Loucy (cell line): ENCODE measurements at regions not wholly inside any gene's neighbourhood (a gene's known extent, or its start where the extent isn't known, plus 50 kb on each side); places are given as distances from the start of the nearest gene placed in this dataset.
"Not testable (repeated sequence)": the region's sequence is repeated elsewhere in the genome, so short reads cannot be mapped to it uniquely, and the experiment has no call there.

Experiments
- H2AFZ ChIP-seq: fragments of 200-600 bp; sonication (generic); 2 replicates; pipeline ENCODE4 v1.6.0; 2016; ENCODE audit warnings: antibody characterized with exemption, mild to moderate bottlenecking, low read length, moderate library complexity
- H3F3A ChIP-seq: fragments of 200-600 bp; 2 replicates; pipeline ENCODE4 v1.6.0; 2016; ENCODE audit warnings: antibody characterized with exemption, low read depth, mild to moderate bottlenecking
- H3K27me3 ChIP-seq: fragments of 200-600 bp; sonication (generic); 2 replicates; pipeline ENCODE4 v1.6.1; 2014; ENCODE audit warnings: low read length, mild to moderate bottlenecking; ENCODE audit not compliant: insufficient read depth, poor library complexity, severe bottlenecking
- H3K36me3 ChIP-seq: fragments of 200-600 bp; sonication (generic); 2 replicates; pipeline ENCODE4 v1.6.1; 2016; ENCODE audit warnings: low read length; ENCODE audit not compliant: insufficient read depth
- H3K4me1 ChIP-seq: fragments of 200-600 bp; sonication (generic); 2 replicates; pipeline ENCODE4 v1.5.1; 2014; ENCODE audit warnings: low read length, mild to moderate bottlenecking; ENCODE audit not compliant: insufficient read depth, poor library complexity, severe bottlenecking
- H3K4me2 ChIP-seq: fragments of 200-600 bp; sonication (generic); 2 replicates; pipeline ENCODE4 v1.6.0; 2014; ENCODE audit warnings: antibody characterized with exemption, low read length, low read depth, mild to moderate bottlenecking; ENCODE audit not compliant: poor library complexity, severe bottlenecking
- H3K4me3 ChIP-seq: fragments of 200-600 bp; sonication (generic); 2 replicates; pipeline ENCODE4 v1.5.1; 2014; ENCODE audit warnings: low read length, mild to moderate bottlenecking, mixed read lengths; ENCODE audit not compliant: poor library complexity, severe bottlenecking
- H3K79me2 ChIP-seq: fragments of 200-600 bp; sonication (generic); 2 replicates; pipeline ENCODE4 v1.6.1; 2014; ENCODE audit warnings: low read length; ENCODE audit not compliant: insufficient read depth
- H3K9ac ChIP-seq: fragments of 200-600 bp; sonication (generic); 2 replicates; pipeline ENCODE4 v1.6.0; 2014; ENCODE audit warnings: mild to moderate bottlenecking, low read depth, low read length, moderate library complexity; ENCODE audit not compliant: poor library complexity, severe bottlenecking
- H3K9me2 ChIP-seq: fragments of 200-600 bp; sonication (generic); replicated peaks from 2 replicates; pipeline ENCODE4 v1.6.1; 2016; ENCODE audit warnings: low read depth, low read length, mixed read lengths
- H3K9me3 ChIP-seq: fragments of 200-600 bp; sonication (generic); 2 replicates; pipeline ENCODE4 v1.6.1; 2014; ENCODE audit warnings: mild to moderate bottlenecking, antibody characterized with exemption, low read length, low read depth; ENCODE audit not compliant: insufficient read depth
- H4K20me1 ChIP-seq: fragments of 200-600 bp; sonication (generic); 2 replicates; pipeline ENCODE4 v1.6.0; 2014; ENCODE audit warnings: antibody characterized with exemption, low read length, mild to moderate bottlenecking; ENCODE audit not compliant: insufficient read depth, poor library complexity, severe bottlenecking
- CTCF ChIP-seq: fragments of 200-600 bp; sonication (generic); conservative IDR thresholded peaks from 2 replicates; pipeline ENCODE4 v1.5.1; 2014; ENCODE audit warnings: mild to moderate bottlenecking, antibody characterized with exemption, low read length
- EZH2phosphoT487 ChIP-seq: fragments of 200-600 bp; IDR thresholded peaks from 2 replicates; pipeline ENCODE4 v1.6.1; 2018; ENCODE audit warnings: antibody characterized with exemption, mild to moderate bottlenecking, moderate library complexity, borderline replicate concordance

GRCh38 chr3:152909180-152909883, 74.4 kb downstream of the P2RY1 start:
- no peak overlapping the region for H3K4me3 ChIP-seq
- H3K9me3 ChIP-seq: no peaks in the 10 kb centered on the region
- H4K20me1 ChIP-seq: no peaks in the 10 kb centered on the region
- H3K4me1 ChIP-seq: peaks cover 12% of the 10 kb centered on the region
- no peaks in the 10 kb centered on the region for H3F3A ChIP-seq
- H2AFZ ChIP-seq: peak overlapping the region; percentile 67
- TF ChIP-seq CTCF: no peak
- TF ChIP-seq EZH2phosphoT487: no peak
- no peaks in the 10 kb centered on the region for H3K27me3 ChIP-seq
- peak overlapping the region; percentile 21 for H3K4me2 ChIP-seq
- no peaks in the 10 kb centered on the region for H3K79me2 ChIP-seq
- no peaks in the 10 kb centered on the region for H3K9me2 ChIP-seq
- no peaks in the 10 kb centered on the region for H3K36me3 ChIP-seq
- peak overlapping the region; percentile 7 for H3K9ac ChIP-seq

- Histone ChIP-seq H2AFZ (peak overlapping the region; percentile 67), H3K36me3 (no peaks in the 10 kb centered on the region), H3K9ac (no peak overlapping the region), H3K79me2 (no peaks in the 10 kb centered on the region), H4K20me1 (no peaks in the 10 kb centered on the region), H3K9me3 (no peaks in the 10 kb centered on the region), H3K4me2 (peak overlapping the region; percentile 21), H3K4me1 (peaks cover 12% of the 10 kb centered on the region), H3K4me3 (no peak overlapping the region), H3K9me2 (no peaks in the 10 kb centered on the region), H3F3A (no peaks in the 10 kb centered on the region), H3K27me3 (no peaks in the 10 kb centered on the region)
- TF ChIP-seq CTCF: peak; percentile 40
- no peak for TF ChIP-seq EZH2phosphoT487
Observed at GRCh38 chr3:152910211-152910610, 75.3 kb downstream of the P2RY1 start.

GRCh38 chr3:152910966-152911365, 76.0 kb downstream of the P2RY1 start:
- H3K36me3 ChIP-seq: no peaks in the 10 kb centered on the region
- no peak overlapping the region for H3K9ac ChIP-seq
- H3K4me3 ChIP-seq: no peak overlapping the region
- H3K9me2 ChIP-seq: no peaks in the 10 kb centered on the region
- H3K27me3 ChIP-seq: no peaks in the 10 kb centered on the region
- H3K79me2 ChIP-seq: no peaks in the 10 kb centered on the region
- H2AFZ ChIP-seq: no peak overlapping the region
- no peaks in the 10 kb centered on the region for H3F3A ChIP-seq
- H3K4me1 ChIP-seq: peaks cover 12% of the 10 kb centered on the region
- H3K4me2 ChIP-seq: no peak overlapping the region
- no peaks in the 10 kb centered on the region for H3K9me3 ChIP-seq
- no peaks in the 10 kb centered on the region for H4K20me1 ChIP-seq
- TF ChIP-seq EZH2phosphoT487: no peak
- TF ChIP-seq CTCF: no peak

DNA sequence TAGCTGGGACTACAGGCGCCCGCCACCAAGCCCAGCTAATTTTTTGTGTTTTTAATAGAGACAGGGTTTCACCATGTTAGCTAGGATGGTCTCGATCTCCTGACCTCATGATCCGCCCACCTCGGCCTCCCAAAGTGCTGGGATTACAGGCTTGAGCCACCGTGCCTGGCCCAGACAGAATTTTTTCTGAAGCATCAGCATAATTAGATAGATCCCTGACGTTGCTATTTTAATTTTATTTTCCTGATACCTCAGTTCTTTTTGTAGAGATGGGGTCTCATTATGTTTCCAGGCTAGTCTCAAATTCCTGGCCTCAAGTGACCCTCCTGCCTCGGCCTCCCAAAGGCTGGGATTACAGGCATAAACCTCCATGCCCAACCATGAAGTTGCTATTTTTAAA, 79.8 kb downstream of the P2RY1 start:
- not testable (repeated sequence) for H3K9me2 ChIP-seq

More for the DNA sequence above, 79.8 kb downstream of the P2RY1 start:
- not testable (repeated sequence) for H2AFZ ChIP-seq, H4K20me1 ChIP-seq, H3K4me3 ChIP-seq, H3K9me3 ChIP-seq, H3K4me2 ChIP-seq, H3F3A ChIP-seq, H3K27me3 ChIP-seq, H3K4me1 ChIP-seq, H3K9ac ChIP-seq, H3K36me3 ChIP-seq, H3K79me2 ChIP-seq
